HepG2 (cell line): ENCODE measurements at regions not wholly inside any gene's neighbourhood (a gene's known extent, or its start where the extent isn't known, plus 50 kb on each side); places are given as distances from the start of the nearest gene placed in this dataset.

Experiments used
- ATAC-seq: fragments of 200-7000 bp; cut with Tn5 transposase; 3 replicates; pipeline ENCODE4 v1.9.1; 2020; ENCODE audit warnings: mild to moderate bottlenecking, moderate library complexity
- BruUV-seq: library from RNA; stranded (reverse); fragments of 400-500 nt; replicated peaks from 2 replicates; lab custom pipeline; 2021; lab: Mats Ljungman, UMichigan
- CTCF ChIA-PET: fragments of 300-600 bp; formaldehyde crosslinking; extraction: SDS; loops from one replicate; lab custom pipeline; 2021; ENCODE audit warnings: low total read pairs, inconsistent platforms, low intra/inter-chr PET ratio; lab: Yijun Ruan, JAX
- POLR2A ChIA-PET: fragments of 350-600 bp; sonication (Branson Sonifier 250); formaldehyde crosslinking; loops from one replicate; lab custom pipeline; 2020; ENCODE audit warnings: antibody characterized with exemption, inconsistent platforms; lab: Yijun Ruan, JAX
- DNase-seq: peaks from one replicate; pipeline ENCODE4 v3.0.0-alpha.2; 2015; ENCODE audit warnings: low spot score
- FAIRE-seq: peaks from 3 replicates; lab custom pipeline; 2011; peaks lifted over from hg19 to GRCh38; lab: Jason Lieb, UNC
- H2AFZ ChIP-seq: one replicate; pipeline ENCODE4 v1.6.1; 2011; ENCODE audit warnings: low read length, inconsistent platforms
- H3K27ac ChIP-seq: fragments of 300-600 bp; 3 replicates; pipeline ENCODE4 v1.8.0; 2011; ENCODE audit warnings: mixed run types, mild to moderate bottlenecking, mixed read lengths, low read length, inconsistent platforms; ENCODE audit not compliant: insufficient read depth; ENCODE audit errors: extremely low read length
- H3K27me3 ChIP-seq, 2 experiments: fragments of 200-600 bp in 1 of 2; 2 replicates in 1 of 2; 3 replicates in 1 of 2; pipeline versions ENCODE4 v1.6.0 to v1.8.0; 2011; ENCODE audit warnings: low read length in 2 of 2, mild to moderate bottlenecking in 2 of 2, moderate library complexity in 2 of 2, inconsistent platforms in 1 of 2; ENCODE audit not compliant: insufficient read depth in 2 of 2, control insufficient read depth in 1 of 2
- H3K36me3 ChIP-seq, 2 experiments: fragments of 200-600 bp in 1 of 2; replicated peaks in 1 of 2; 2 replicates in 1 of 2; 3 replicates in 1 of 2; pipeline versions ENCODE4 v1.5.1 to v1.8.0; 2011; ENCODE audit warnings: low read length in 2 of 2, inconsistent platforms in 1 of 2; ENCODE audit not compliant: insufficient read depth in 2 of 2, control insufficient read depth in 1 of 2
- H3K4me1 ChIP-seq: 2 replicates; pipeline ENCODE4 v1.5.1; 2012; ENCODE audit warnings: low read length, inconsistent platforms; ENCODE audit not compliant: insufficient read depth
- H3K4me2 ChIP-seq: 2 replicates; pipeline ENCODE4 v1.6.0; 2011; ENCODE audit warnings: low read depth, low read length, inconsistent platforms
- H3K4me3 ChIP-seq, 3 experiments: fragments of 200-600 bp in 1 of 3; sonication (generic), shearing (Covaris generic) in 1 of 3; replicated peaks in 1 of 3; 2 replicates each; pipeline ENCODE4 v1.5.1; 2011 to 2016; ENCODE audit warnings: low read length in 3 of 3, inconsistent platforms in 2 of 3, low read depth in 2 of 3, mild to moderate bottlenecking in 2 of 3, control low read depth in 1 of 3, mixed read lengths in 1 of 3; ENCODE audit not compliant: insufficient read depth in 1 of 3
- H3K79me2 ChIP-seq: one replicate; pipeline ENCODE4 v1.6.1; 2011; ENCODE audit warnings: low read length, inconsistent platforms; ENCODE audit not compliant: insufficient read depth
- H3K9ac ChIP-seq: 2 replicates; pipeline ENCODE4 v1.6.0; 2011; ENCODE audit warnings: mild to moderate bottlenecking, low read depth, low read length, inconsistent platforms; ENCODE audit not compliant: insufficient read depth
- H3K9me3 ChIP-seq: 2 replicates; pipeline ENCODE4 v1.5.1; 2012; ENCODE audit warnings: mild to moderate bottlenecking, low read length
- H4K20me1 ChIP-seq: 2 replicates; pipeline ENCODE4 v1.6.0; 2011; ENCODE audit warnings: inconsistent platforms, mild to moderate bottlenecking, low read length, moderate library complexity; ENCODE audit not compliant: insufficient read depth
- STAG1 ChIP-seq: sonication (generic); formaldehyde crosslinking; IDR thresholded peaks from 2 replicates; pipeline ENCODE4 v1.4.0; 2020; ENCODE audit warnings: missing genetic modification reagents
- WGBS: methylation state at CpG from one replicate; pipeline ENCODE4 v1.1.6; 2017; ENCODE audit warnings: low lambda C conversion rate; 5-methylcytosine and 5-hydroxymethylcytosine counted together
- in situ Hi-C: cut with HindIII; loops from 2 replicates; pipeline ENCODE4 v1.10.0; 2017; ENCODE audit warnings: low pct_unique_long_range_greater_than_20kb; ENCODE audit not compliant: extremely low pct_ligation_motif_present
- intact Hi-C: fragments of 100-400 bp; cut with micrococcal nuclease; formaldehyde crosslinking; loops from one replicate; pipeline ENCODE4 v1.10.0; 2022; ENCODE audit not compliant: unreplicated experiment
- TF ChIP-seq, protein P1 (sequence below): sonication (generic); formaldehyde crosslinking; IDR thresholded peaks from 2 replicates; pipeline ENCODE4 v1.5.0; 2020; ENCODE audit warnings: mild to moderate bottlenecking, missing genetic modification reagents, borderline replicate concordance

DNA sequence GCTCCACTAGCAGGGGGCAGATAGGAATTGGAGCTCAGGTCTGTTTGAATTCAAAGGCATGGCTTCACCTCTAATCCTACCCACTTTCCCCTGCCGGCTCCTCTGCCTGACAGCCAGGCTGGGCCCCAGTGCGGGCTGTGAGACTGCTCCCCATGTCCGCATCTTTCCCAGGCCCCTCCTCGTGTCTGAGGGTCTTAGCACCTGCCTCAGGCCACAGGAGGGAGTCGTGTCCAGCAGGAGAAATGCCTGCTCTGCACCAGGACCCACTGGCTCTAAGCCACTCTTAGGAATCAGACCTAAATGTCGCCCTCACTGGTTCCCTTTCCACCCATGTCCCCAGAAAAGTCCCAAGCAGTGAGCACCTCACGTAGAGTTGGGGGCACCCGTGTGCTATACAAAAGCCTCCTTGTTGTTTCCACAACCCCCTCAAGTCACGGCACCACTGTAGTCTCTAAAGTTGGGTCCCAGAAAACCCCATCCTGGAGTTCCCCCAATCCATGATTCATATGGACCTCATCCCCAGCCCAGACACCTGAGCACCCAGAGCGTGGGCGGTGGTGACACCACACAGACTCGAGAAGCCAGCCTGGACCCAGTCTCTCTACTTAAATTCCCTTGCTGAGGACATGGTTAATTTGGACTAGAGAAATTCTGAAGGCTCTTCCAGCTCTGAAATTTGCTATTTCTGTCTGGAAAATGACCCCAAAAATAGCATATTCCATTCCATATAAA is 466.4 kb upstream of the ZMIZ1 start:
- TF ChIP-seq, protein P1, sequence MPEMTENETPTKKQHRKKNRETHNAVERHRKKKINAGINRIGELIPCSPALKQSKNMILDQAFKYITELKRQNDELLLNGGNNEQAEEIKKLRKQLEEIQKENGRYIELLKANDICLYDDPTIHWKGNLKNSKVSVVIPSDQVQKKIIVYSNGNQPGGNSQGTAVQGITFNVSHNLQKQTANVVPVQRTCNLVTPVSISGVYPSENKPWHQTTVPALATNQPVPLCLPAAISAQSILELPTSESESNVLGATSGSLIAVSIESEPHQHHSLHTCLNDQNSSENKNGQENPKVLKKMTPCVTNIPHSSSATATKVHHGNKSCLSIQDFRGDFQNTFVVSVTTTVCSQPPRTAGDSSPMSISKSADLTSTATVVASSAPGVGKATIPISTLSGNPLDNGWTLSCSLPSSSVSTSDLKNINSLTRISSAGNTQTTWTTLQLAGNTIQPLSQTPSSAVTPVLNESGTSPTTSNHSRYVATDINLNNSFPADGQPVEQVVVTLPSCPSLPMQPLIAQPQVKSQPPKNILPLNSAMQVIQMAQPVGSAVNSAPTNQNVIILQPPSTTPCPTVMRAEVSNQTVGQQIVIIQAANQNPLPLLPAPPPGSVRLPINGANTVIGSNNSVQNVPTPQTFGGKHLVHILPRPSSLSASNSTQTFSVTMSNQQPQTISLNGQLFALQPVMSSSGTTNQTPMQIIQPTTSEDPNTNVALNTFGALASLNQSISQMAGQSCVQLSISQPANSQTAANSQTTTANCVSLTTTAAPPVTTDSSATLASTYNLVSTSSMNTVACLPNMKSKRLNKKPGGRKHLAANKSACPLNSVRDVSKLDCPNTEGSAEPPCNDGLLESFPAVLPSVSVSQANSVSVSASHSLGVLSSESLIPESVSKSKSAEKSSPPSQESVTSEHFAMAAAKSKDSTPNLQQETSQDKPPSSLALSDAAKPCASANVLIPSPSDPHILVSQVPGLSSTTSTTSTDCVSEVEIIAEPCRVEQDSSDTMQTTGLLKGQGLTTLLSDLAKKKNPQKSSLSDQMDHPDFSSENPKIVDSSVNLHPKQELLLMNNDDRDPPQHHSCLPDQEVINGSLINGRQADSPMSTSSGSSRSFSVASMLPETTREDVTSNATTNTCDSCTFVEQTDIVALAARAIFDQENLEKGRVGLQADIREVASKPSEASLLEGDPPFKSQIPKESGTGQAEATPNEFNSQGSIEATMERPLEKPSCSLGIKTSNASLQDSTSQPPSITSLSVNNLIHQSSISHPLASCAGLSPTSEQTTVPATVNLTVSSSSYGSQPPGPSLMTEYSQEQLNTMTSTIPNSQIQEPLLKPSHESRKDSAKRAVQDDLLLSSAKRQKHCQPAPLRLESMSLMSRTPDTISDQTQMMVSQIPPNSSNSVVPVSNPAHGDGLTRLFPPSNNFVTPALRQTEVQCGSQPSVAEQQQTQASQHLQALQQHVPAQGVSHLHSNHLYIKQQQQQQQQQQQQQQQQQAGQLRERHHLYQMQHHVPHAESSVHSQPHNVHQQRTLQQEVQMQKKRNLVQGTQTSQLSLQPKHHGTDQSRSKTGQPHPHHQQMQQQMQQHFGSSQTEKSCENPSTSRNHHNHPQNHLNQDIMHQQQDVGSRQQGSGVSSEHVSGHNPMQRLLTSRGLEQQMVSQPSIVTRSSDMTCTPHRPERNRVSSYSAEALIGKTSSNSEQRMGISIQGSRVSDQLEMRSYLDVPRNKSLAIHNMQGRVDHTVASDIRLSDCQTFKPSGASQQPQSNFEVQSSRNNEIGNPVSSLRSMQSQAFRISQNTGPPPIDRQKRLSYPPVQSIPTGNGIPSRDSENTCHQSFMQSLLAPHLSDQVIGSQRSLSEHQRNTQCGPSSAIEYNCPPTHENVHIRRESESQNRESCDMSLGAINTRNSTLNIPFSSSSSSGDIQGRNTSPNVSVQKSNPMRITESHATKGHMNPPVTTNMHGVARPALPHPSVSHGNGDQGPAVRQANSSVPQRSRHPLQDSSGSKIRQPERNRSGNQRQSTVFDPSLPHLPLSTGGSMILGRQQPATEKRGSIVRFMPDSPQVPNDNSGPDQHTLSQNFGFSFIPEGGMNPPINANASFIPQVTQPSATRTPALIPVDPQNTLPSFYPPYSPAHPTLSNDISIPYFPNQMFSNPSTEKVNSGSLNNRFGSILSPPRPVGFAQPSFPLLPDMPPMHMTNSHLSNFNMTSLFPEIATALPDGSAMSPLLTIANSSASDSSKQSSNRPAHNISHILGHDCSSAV (CRISPR knock-in tag), result no peak
- TF ChIP-seq STAG1 (CRISPR knock-in tag), result peak; percentile 33
- ChIA-PET POLR2A (no interaction called here), CTCF (no interaction called here)
- ATAC-seq (no peak), DNase-seq (no peak), FAIRE-seq (no peak)
- Histone ChIP-seq H3K79me2 (no peaks in the 10 kb centered on the region), H2AFZ (no peak overlapping the region), H3K36me3 (no peaks in the 10 kb centered on the region), H3K4me3 (no peak overlapping the region), H4K20me1 (no peaks in the 10 kb centered on the region), H3K4me2 (no peak overlapping the region), H3K9ac (no peak overlapping the region), H3K4me1 (no peaks in the 10 kb centered on the region), H3K27me3 (peaks cover 3 to 7% of the 10 kb centered on the region in 2 experiments; a peak in 4 of 5 replicates), H3K9me3 (no peaks in the 10 kb centered on the region), H3K27ac (no peak overlapping the region)
- WGBS, result 62% methylated on average over 10 of the region's 12 CpGs
- intact Hi-C loops (no loop called here), in situ Hi-C loops (no loop called here)
- no TSS peak for BruUV-seq
